ACC112 (cell line): ENCODE measurements at regions not wholly inside any gene's neighbourhood (a gene's known extent, or its start where the extent isn't known, plus 50 kb on each side); places are given as distances from the start of the nearest gene placed in this dataset.

ENCODE experiments used
- H2AFZ ChIP-seq: fragments of 200-600 bp; sonication (generic); one replicate; pipeline ENCODE4 v1.6.0; 2017; ENCODE audit warnings: antibody characterized with exemption, low read length; ENCODE audit not compliant: unreplicated experiment
- H3K27ac ChIP-seq: fragments of 200-600 bp; sonication (generic); 2 replicates; pipeline ENCODE4 v1.5.1; 2014; ENCODE audit warnings: low read depth, mild to moderate bottlenecking, antibody characterized with exemption, low read length, moderate library complexity
- H3K27me3 ChIP-seq: fragments of 200-600 bp; sonication (generic); 2 replicates; pipeline ENCODE4 v1.6.1; 2014; ENCODE audit warnings: mild to moderate bottlenecking, antibody characterized with exemption, low read length, moderate library complexity, mixed read lengths; ENCODE audit not compliant: insufficient read depth
- H3K36me3 ChIP-seq: fragments of 200-600 bp; sonication (generic); 2 replicates; pipeline ENCODE4 v1.6.1; 2016; ENCODE audit warnings: mild to moderate bottlenecking, antibody characterized with exemption, low read length, moderate library complexity, mixed read lengths; ENCODE audit not compliant: insufficient read depth
- H3K4me1 ChIP-seq: fragments of 200-600 bp; sonication (generic); one replicate; pipeline ENCODE4 v1.6.1; 2016; ENCODE audit warnings: low read length, mixed read lengths; ENCODE audit not compliant: insufficient read depth, unreplicated experiment, control insufficient read depth
- H3K4me3 ChIP-seq: fragments of 200-600 bp; sonication (generic); 2 replicates; pipeline ENCODE4 v1.5.1; 2014; ENCODE audit warnings: mild to moderate bottlenecking, low read depth, low read length
- H3K79me2 ChIP-seq: fragments of 200-600 bp; sonication (generic); one replicate; pipeline ENCODE4 v1.6.0; 2016; ENCODE audit warnings: low read length; ENCODE audit not compliant: control insufficient read depth, unreplicated experiment, insufficient read depth

GRCh38 chr13:100941377-100942368 is 267.1 kb upstream of the TMTC4 start:
- Histone ChIP-seq H3K27ac (no peak overlapping the region), H3K27me3 (peaks cover 33% of the 10 kb centered on the region), H3K36me3 (no peaks in the 10 kb centered on the region), H3K79me2 (no peaks in the 10 kb centered on the region), H2AFZ (no peak overlapping the region), H3K4me3 (no peak overlapping the region), H3K4me1 (no peaks in the 10 kb centered on the region)

- no peak overlapping the region for H3K4me3 ChIP-seq
- H3K4me1 ChIP-seq, result no peaks in the 10 kb centered on the region
- H2AFZ ChIP-seq, result no peak overlapping the region
- no peaks in the 10 kb centered on the region for H3K79me2 ChIP-seq
- no peak overlapping the region for H3K27ac ChIP-seq
- no peaks in the 10 kb centered on the region for H3K36me3 ChIP-seq
- H3K27me3 ChIP-seq, result peaks cover 34% of the 10 kb centered on the region
These were observed 266.1 kb upstream of the TMTC4 start for GRCh38 chr13:100940658-100941057.

GRCh38 chr13:100933841-100934240 is 259.2 kb upstream of the TMTC4 start:
- H2AFZ ChIP-seq, result no peak overlapping the region
- no peaks in the 10 kb centered on the region for H3K79me2 ChIP-seq
- H3K27me3 ChIP-seq, result peaks cover 23% of the 10 kb centered on the region
- no peak overlapping the region for H3K27ac ChIP-seq
- no peak overlapping the region for H3K4me3 ChIP-seq
- no peaks in the 10 kb centered on the region for H3K36me3 ChIP-seq
- no peaks in the 10 kb centered on the region for H3K4me1 ChIP-seq

GRCh38 chr13:100922599-100922998 is 248.0 kb upstream of the TMTC4 start:
- Histone ChIP-seq H3K36me3 (no peaks in the 10 kb centered on the region), H3K27me3 (peaks cover 15% of the 10 kb centered on the region; the same call in 1 of the 2 replicates), H2AFZ (no peak overlapping the region), H3K4me3 (no peak overlapping the region), H3K79me2 (no peaks in the 10 kb centered on the region), H3K4me1 (no peaks in the 10 kb centered on the region), H3K27ac (no peak overlapping the region)

GRCh38 chr13:100921139-100921538 is 246.5 kb upstream of the TMTC4 start:
- H3K27me3 ChIP-seq, result peaks cover 25% of the 10 kb centered on the region; the same call in 1 of the 2 replicates
- H3K36me3 ChIP-seq, result no peaks in the 10 kb centered on the region

GRCh38 chr13:100917011-100917410 is 242.4 kb upstream of the TMTC4 start:
- Histone ChIP-seq H3K4me3 (no peak overlapping the region), H3K79me2 (no peaks in the 10 kb centered on the region), H2AFZ (no peak overlapping the region), H3K4me1 (no peaks in the 10 kb centered on the region), H3K36me3 (no peaks in the 10 kb centered on the region), H3K27me3 (peaks cover 38% of the 10 kb centered on the region), H3K27ac (no peak overlapping the region)

More at GRCh38 chr13:100921139-100921538, 246.5 kb upstream of the TMTC4 start:
- no peaks in the 10 kb centered on the region for H3K79me2 ChIP-seq
- H3K4me3 ChIP-seq, result no peak overlapping the region
- no peak overlapping the region for H3K27ac ChIP-seq
- H2AFZ ChIP-seq, result no peak overlapping the region
- H3K4me1 ChIP-seq, result no peaks in the 10 kb centered on the region

- H3K4me3 ChIP-seq, result no peak overlapping the region
- no peak overlapping the region for H2AFZ ChIP-seq
These were observed 238.5 kb upstream of the TMTC4 start for GRCh38 chr13:100913143-100913542.

GRCh38 chr13:100904293-100904976 is 229.8 kb upstream of the TMTC4 start:
- no peaks in the 10 kb centered on the region for H3K36me3 ChIP-seq

More at GRCh38 chr13:100913143-100913542, 238.5 kb upstream of the TMTC4 start:
- H3K4me1 ChIP-seq, result no peaks in the 10 kb centered on the region
- H3K79me2 ChIP-seq, result no peaks in the 10 kb centered on the region
- H3K27ac ChIP-seq, result no peak overlapping the region
- H3K36me3 ChIP-seq, result no peaks in the 10 kb centered on the region
- H3K27me3 ChIP-seq, result peaks cover 33% of the 10 kb centered on the region

GRCh38 chr13:100899720-100900316 is 225.2 kb upstream of the TMTC4 start:
- Histone ChIP-seq H3K79me2 (no peaks in the 10 kb centered on the region), H3K4me3 (no peak overlapping the region), H3K4me1 (no peaks in the 10 kb centered on the region), H3K27ac (no peak overlapping the region), H2AFZ (no peak overlapping the region), H3K27me3 (no peaks in the 10 kb centered on the region), H3K36me3 (no peaks in the 10 kb centered on the region)

More at GRCh38 chr13:100904293-100904976, 229.8 kb upstream of the TMTC4 start:
- H3K27me3 ChIP-seq, result peaks cover 12% of the 10 kb centered on the region
- H2AFZ ChIP-seq, result no peak overlapping the region
- no peaks in the 10 kb centered on the region for H3K79me2 ChIP-seq
- no peak overlapping the region for H3K27ac ChIP-seq
- H3K4me1 ChIP-seq, result no peaks in the 10 kb centered on the region
- no peak overlapping the region for H3K4me3 ChIP-seq

- H3K27ac ChIP-seq, result no peak overlapping the region
- no peaks in the 10 kb centered on the region for H3K79me2 ChIP-seq
- H2AFZ ChIP-seq, result no peak overlapping the region
- no peaks in the 10 kb centered on the region for H3K36me3 ChIP-seq
- H3K27me3 ChIP-seq, result no peaks in the 10 kb centered on the region
- H3K4me3 ChIP-seq, result no peak overlapping the region
- H3K4me1 ChIP-seq, result no peaks in the 10 kb centered on the region
These were observed 223.8 kb upstream of the TMTC4 start for GRCh38 chr13:100898431-100898830.
